GM12872 (cell line): ENCODE measurements at regions not wholly inside any gene's neighbourhood (a gene's known extent, or its start where the extent isn't known, plus 50 kb on each side); places are given as distances from the start of the nearest gene placed in this dataset.

Experiments
- CTCF ChIP-seq: IDR thresholded peaks from 3 replicates; pipeline ENCODE4 v1.5.1; 2011; ENCODE audit warnings: low read depth, mild to moderate bottlenecking, low read length, moderate library complexity; ENCODE audit not compliant: insufficient read depth

GRCh38 chr2:4995466-4995865, 696.7 kb upstream of the SOX11 start:
- no peak for TF ChIP-seq CTCF

- no peak for TF ChIP-seq CTCF
Observed at GRCh38 chr2:5007596-5007995, 684.6 kb upstream of the SOX11 start.

GRCh38 chr2:5019324-5019723, 672.9 kb upstream of the SOX11 start:
- no peak for TF ChIP-seq CTCF

- no peak for TF ChIP-seq CTCF
Observed at GRCh38 chr2:5020116-5020875, 671.9 kb upstream of the SOX11 start.

GRCh38 chr2:5021136-5021535, 671.0 kb upstream of the SOX11 start:
- TF ChIP-seq CTCF, result no peak

- TF ChIP-seq CTCF, result no peak
Observed at GRCh38 chr2:5022061-5022460, 670.1 kb upstream of the SOX11 start.

- no peak for TF ChIP-seq CTCF
Observed at GRCh38 chr2:5026571-5027234, 665.5 kb upstream of the SOX11 start.
